ENCODE measurements at regions not wholly inside any gene's neighbourhood (a gene's known extent, or its start where the extent isn't known, plus 50 kb on each side); places are given as distances from the start of the nearest gene placed in this dataset.
A peak's percentile ranks its signal among the peaks of the same experiment; 100 is the strongest.

DNA sequence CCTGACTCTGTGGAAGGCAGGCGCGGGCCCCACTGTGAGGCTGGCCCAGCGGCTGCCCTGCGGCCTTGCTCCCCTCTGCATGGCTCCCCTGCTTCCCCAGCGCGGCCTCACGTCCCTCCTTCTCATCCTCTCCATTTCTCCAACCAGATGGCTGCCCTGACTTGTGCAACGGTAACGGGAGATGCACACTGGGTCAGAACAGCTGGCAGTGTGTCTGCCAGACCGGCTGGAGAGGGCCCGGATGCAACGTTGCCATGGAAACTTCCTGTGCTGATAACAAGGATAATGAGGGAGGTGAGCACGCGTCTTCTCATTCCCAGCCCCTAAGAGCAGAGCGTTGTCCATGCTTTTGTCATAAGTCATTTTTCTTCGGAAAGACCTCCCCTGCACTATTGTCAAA is 129.0 kb upstream of the WWC1 start:
- in situ Hi-C loops (cut with HindIII; ENCODE audit: low pct_ligation_motif_present, low pct_unique_long_range_greater_than_20kb, low sequenced_read_pairs), result no loop called here
- no peak for DNase-seq

GRCh38 chr5:168163966-168164365 is 127.5 kb upstream of the WWC1 start:
- DNase-seq, result peak; percentile 73
- in situ Hi-C loops (cut with HindIII; ENCODE audit: low pct_ligation_motif_present, low pct_unique_long_range_greater_than_20kb, low sequenced_read_pairs), result no loop called here

GRCh38 chr5:168165221-168165914 is 126.1 kb upstream of the WWC1 start:
- in situ Hi-C loops (cut with HindIII; ENCODE audit: low pct_ligation_motif_present, low pct_unique_long_range_greater_than_20kb, low sequenced_read_pairs), result no loop called here

DNA sequence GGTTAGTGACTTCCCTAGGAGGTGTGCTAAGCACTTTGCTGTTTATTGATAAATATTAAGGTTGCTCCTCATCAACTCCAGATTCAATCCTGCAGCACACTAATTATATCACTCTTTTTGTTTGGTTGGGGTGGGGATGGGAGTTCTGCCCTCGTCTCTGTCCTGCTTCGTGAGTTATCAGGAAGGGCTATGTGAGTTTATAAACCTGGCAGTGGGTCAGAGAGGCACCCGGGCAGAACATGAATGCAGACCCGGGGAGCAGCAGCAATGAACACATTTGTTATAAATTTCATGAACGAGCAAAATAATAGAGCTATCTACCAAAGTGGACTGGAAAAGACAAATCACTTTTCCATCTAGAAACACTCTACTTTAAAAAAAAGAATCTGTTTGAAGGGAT is 125.5 kb upstream of the WWC1 start:
- in situ Hi-C loops (cut with HindIII; ENCODE audit: low pct_ligation_motif_present, low pct_unique_long_range_greater_than_20kb, low sequenced_read_pairs), result no loop called here
- no peak for DNase-seq

More at GRCh38 chr5:168165221-168165914, 126.1 kb upstream of the WWC1 start:
- peak; percentile 6 for DNase-seq

GRCh38 chr5:168167338-168167737 is 124.1 kb upstream of the WWC1 start:
- in situ Hi-C loops (cut with HindIII; ENCODE audit: low pct_ligation_motif_present, low pct_unique_long_range_greater_than_20kb, low sequenced_read_pairs), result no loop called here
- no peak for DNase-seq

DNA sequence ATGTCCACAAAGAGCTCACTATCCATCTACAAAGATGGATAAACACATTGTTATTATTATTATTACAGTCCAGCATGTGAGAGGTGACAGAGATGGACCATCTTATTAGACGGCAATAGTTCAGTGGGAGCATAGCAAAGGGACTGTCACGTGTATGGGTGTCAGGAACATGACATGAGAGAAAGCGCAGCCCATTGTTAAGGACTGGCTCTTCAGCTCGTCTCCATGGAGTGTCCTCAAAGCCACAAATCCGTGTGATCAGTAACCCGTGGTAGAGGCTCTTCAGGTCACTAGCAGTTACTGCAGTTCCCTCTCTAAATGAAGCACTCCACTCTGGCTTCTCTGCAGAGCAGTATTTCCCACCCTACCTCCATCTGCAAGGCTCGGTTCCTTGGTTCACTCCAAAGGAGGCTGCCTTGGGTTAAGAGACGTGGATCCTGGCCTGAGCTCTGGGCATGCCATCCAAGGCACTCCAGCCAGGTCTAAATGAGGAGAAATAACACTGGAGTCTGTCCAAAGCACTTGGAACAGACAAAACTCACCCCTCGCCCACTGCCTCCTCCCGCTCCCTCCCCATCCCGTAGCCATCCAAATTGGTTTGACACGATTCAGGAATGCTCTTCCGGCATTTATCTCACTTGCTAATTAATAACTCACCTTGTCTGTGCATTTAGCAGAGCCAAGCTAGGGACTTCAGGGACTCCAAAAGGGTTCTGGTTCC is 122.3 kb upstream of the WWC1 start:
- DNase-seq, result no peak
- in situ Hi-C loops (cut with HindIII; ENCODE audit: low pct_ligation_motif_present, low pct_unique_long_range_greater_than_20kb, low sequenced_read_pairs), result no loop called here

- no peak for DNase-seq
- in situ Hi-C loops (cut with HindIII; ENCODE audit: low pct_ligation_motif_present, low pct_unique_long_range_greater_than_20kb, low sequenced_read_pairs), result no loop called here
Observed at GRCh38 chr5:168169791-168170190, 121.7 kb upstream of the WWC1 start.

DNA sequence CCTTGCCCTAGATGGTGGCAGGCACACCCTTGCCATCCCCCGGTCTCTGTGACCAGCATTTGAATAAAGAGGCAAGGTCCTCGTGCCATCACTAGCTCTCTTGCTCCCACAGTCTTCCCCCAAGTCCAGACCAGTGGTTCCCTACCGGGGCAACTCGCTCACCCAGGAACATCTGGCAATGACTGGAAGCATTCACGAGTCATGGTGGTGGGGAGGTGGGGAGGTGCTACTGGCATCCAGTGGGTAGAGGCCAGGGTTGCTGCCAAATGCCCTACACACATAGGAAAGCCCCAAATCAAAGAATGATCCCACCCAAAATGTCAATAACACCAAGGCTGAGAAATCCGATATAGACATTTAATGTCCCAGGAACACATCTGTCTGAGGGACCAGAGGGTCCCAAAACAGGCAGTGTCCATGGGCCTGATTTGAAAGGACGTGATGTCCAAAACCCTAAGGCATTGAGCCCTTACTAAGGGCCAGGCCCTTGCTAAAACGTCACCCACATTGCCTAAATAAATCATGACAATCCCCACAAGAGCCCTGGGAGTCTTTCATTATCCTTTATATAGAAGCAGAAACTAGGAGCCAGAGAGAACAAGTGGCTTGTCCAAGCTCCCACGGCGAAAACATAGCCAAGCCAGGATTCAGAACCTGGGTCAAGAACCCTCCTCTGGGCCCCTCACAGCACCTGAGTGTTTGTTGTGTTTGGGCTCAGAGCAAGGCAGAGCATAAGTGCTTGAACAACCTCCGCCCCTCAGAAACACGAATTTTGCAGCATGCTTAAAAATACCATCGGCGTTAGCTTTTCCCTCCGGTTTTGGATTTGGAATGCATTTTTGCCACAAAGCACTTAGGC is 119.3 kb upstream of the WWC1 start:
- in situ Hi-C loops (cut with HindIII; ENCODE audit: low pct_ligation_motif_present, low pct_unique_long_range_greater_than_20kb, low sequenced_read_pairs), result no loop called here
- no peak for DNase-seq

- in situ Hi-C loops (cut with HindIII; ENCODE audit: low pct_ligation_motif_present, low pct_unique_long_range_greater_than_20kb, low sequenced_read_pairs), result no loop called here
Observed at GRCh38 chr5:168172760-168173223, 118.7 kb upstream of the WWC1 start.

DNA sequence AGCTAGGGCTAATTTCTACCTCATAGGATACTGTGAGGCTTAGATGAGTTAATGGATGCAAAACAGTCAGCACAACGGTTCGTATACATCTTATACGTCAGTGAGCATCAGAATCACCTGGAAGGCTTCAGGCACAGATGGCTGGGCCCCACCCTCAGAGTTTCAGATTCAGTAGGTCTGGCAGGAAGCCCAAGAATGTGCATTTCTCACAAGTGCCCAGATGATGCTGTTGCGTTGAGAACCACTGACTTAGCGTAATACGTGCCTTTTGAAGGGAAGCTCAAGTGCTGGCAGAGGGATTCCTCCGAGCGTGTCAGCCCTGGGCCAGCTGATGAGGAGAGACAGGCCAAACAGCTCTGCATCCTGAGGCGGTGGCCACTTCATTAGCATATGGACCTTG is 117.1 kb upstream of the WWC1 start:
- DNase-seq, result peak; percentile 53
- in situ Hi-C loops (cut with HindIII; ENCODE audit: low pct_ligation_motif_present, low pct_unique_long_range_greater_than_20kb, low sequenced_read_pairs), result no loop called here

More at GRCh38 chr5:168172760-168173223, 118.7 kb upstream of the WWC1 start:
- DNase-seq, result no peak

DNA sequence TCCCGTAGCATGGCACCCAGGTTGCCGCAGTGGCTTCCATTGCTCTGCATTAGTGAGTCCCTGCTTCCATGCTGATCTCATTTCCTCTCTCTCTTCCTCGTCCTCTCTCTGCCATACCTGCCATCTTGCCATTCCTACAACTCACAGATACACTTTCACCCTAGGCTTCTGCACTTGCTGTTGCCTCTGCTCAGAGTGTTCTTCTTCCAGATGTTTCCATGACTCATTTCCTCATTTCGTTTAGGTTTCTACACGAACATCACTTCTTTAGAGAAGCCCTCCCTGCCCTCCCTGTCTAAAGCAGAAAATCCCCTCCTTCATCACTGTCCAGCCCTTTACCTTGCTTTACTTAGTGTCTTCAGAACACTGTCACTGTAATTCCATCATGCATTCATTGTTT is 115.2 kb upstream of the WWC1 start:
- DNase-seq, result no peak

GRCh38 chr5:168176941-168177340 is 114.5 kb upstream of the WWC1 start:
- DNase-seq, result no peak
- in situ Hi-C loops (cut with HindIII; ENCODE audit: low pct_ligation_motif_present, low pct_unique_long_range_greater_than_20kb, low sequenced_read_pairs), result no loop called here

More for the DNA sequence above, 115.2 kb upstream of the WWC1 start:
- in situ Hi-C loops (cut with HindIII; ENCODE audit: low pct_ligation_motif_present, low pct_unique_long_range_greater_than_20kb, low sequenced_read_pairs), result no loop called here

- DNase-seq, result no peak
- in situ Hi-C loops (cut with HindIII; ENCODE audit: low pct_ligation_motif_present, low pct_unique_long_range_greater_than_20kb, low sequenced_read_pairs), result no loop called here
Observed at GRCh38 chr5:168177831-168178450, 113.5 kb upstream of the WWC1 start.

GRCh38 chr5:168179192-168179593 is 112.3 kb upstream of the WWC1 start:
- in situ Hi-C loops (cut with HindIII; ENCODE audit: low pct_ligation_motif_present, low pct_unique_long_range_greater_than_20kb, low sequenced_read_pairs), result no loop called here
- DNase-seq, result no peak

GRCh38 chr5:168182269-168182668 is 109.2 kb upstream of the WWC1 start:
- in situ Hi-C loops (cut with HindIII; ENCODE audit: low pct_ligation_motif_present, low pct_unique_long_range_greater_than_20kb, low sequenced_read_pairs), result no loop called here

GRCh38 chr5:168184103-168184502 is 107.3 kb upstream of the WWC1 start:
- in situ Hi-C loops (cut with HindIII; ENCODE audit: low pct_ligation_motif_present, low pct_unique_long_range_greater_than_20kb, low sequenced_read_pairs), result no loop called here

More at GRCh38 chr5:168182269-168182668, 109.2 kb upstream of the WWC1 start:
- no peak for DNase-seq

GRCh38 chr5:168186289-168187074 is 105.0 kb upstream of the WWC1 start:
- in situ Hi-C loops (cut with HindIII; ENCODE audit: low pct_ligation_motif_present, low pct_unique_long_range_greater_than_20kb, low sequenced_read_pairs), result no loop called here
- DNase-seq, result no peak

More at GRCh38 chr5:168184103-168184502, 107.3 kb upstream of the WWC1 start:
- DNase-seq, result no peak

DNA sequence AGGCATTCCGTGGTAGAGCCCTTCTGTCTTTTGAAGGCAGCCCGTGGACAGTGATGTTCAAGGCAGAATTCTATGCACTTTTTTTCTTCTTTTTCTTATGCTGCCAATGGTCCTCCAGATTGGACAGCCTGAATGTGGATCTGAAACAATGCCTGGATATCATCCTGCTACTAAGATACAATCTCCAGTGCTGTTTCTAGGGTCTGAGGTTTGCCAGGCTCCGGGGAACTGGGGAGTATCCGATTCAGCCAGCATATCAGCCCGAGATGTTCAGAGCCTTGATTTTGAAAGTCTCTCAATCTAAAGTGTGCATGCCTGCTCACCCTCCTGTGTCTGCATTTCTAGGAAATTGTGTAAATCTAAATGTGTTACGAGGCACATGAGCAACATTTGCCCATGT is 103.8 kb upstream of the WWC1 start:
- in situ Hi-C loops (cut with HindIII; ENCODE audit: low pct_ligation_motif_present, low pct_unique_long_range_greater_than_20kb, low sequenced_read_pairs), result no loop called here
- no peak for DNase-seq
